Activated naive CD8-positive, alpha-beta T cell (primary cell): ENCODE measurements at regions not wholly inside any gene's neighbourhood (a gene's known extent, or its start where the extent isn't known, plus 50 kb on each side); places are given as distances from the start of the nearest gene placed in this dataset.

ENCODE experiments used
- H3K27ac Mint-ChIP-seq: one replicate; pipeline ENCODE4 v1.8.0; 2021; ENCODE audit warnings: mixed read lengths
- H3K27me3 Mint-ChIP-seq: one replicate; pipeline ENCODE4 v1.8.0; 2021; ENCODE audit warnings: mixed read lengths
- H3K36me3 Mint-ChIP-seq: one replicate; pipeline ENCODE4 v1.8.0; 2021; ENCODE audit warnings: mixed read lengths
- H3K4me1 Mint-ChIP-seq: one replicate; pipeline ENCODE4 v1.8.0; 2021; ENCODE audit warnings: low read depth, mixed read lengths
- H3K4me3 Mint-ChIP-seq: one replicate; pipeline ENCODE4 v1.8.0; 2021; ENCODE audit warnings: mild to moderate bottlenecking, mixed read lengths
- H3K9me3 Mint-ChIP-seq: one replicate; pipeline ENCODE4 v1.8.0; 2021; ENCODE audit warnings: low read depth, mixed read lengths

GRCh38 chr11:15911377-15912044 is 444.8 kb downstream of the SOX6 start:
- Mint-ChIP-seq H3K4me3 (no peak overlapping the region), H3K36me3 (no peaks in the 10 kb centered on the region), H3K27me3 (peaks cover 2% of the 10 kb centered on the region), H3K9me3 (no peaks in the 10 kb centered on the region), H3K4me1 (no peaks in the 10 kb centered on the region), H3K27ac (no peak overlapping the region)

- peaks cover 2% of the 10 kb centered on the region for H3K27me3 Mint-ChIP-seq
- no peaks in the 10 kb centered on the region for H3K9me3 Mint-ChIP-seq
- H3K4me1 Mint-ChIP-seq, result no peaks in the 10 kb centered on the region
- H3K36me3 Mint-ChIP-seq, result no peaks in the 10 kb centered on the region
- H3K4me3 Mint-ChIP-seq, result no peak overlapping the region
- H3K27ac Mint-ChIP-seq, result no peak overlapping the region
Observed at GRCh38 chr11:15912291-15912690, 444.1 kb downstream of the SOX6 start.

- Mint-ChIP-seq H3K27ac (no peak overlapping the region), H3K9me3 (no peaks in the 10 kb centered on the region), H3K4me3 (no peak overlapping the region), H3K4me1 (no peaks in the 10 kb centered on the region), H3K36me3 (no peaks in the 10 kb centered on the region), H3K27me3 (peaks cover 2% of the 10 kb centered on the region)
Observed at GRCh38 chr11:15912825-15913224, 443.5 kb downstream of the SOX6 start.

- H3K9me3 Mint-ChIP-seq, result no peaks in the 10 kb centered on the region
- no peak overlapping the region for H3K27ac Mint-ChIP-seq
- H3K36me3 Mint-ChIP-seq, result no peaks in the 10 kb centered on the region
- H3K4me1 Mint-ChIP-seq, result no peaks in the 10 kb centered on the region
- H3K27me3 Mint-ChIP-seq, result peaks cover 2% of the 10 kb centered on the region
- H3K4me3 Mint-ChIP-seq, result no peak overlapping the region
Observed at GRCh38 chr11:15913261-15913660, 443.1 kb downstream of the SOX6 start.
